Ovary (tissue), 3 donors: ENCODE measurements at regions not wholly inside any gene's neighbourhood (a gene's known extent, or its start where the extent isn't known, plus 50 kb on each side); places are given as distances from the start of the nearest gene placed in this dataset.

Experiments
- EP300 ChIP-seq: sonication (generic); formaldehyde crosslinking; IDR thresholded peaks from one replicate; pipeline ENCODE4 v1.6.1; 2017; ENCODE audit warnings: antibody characterized with exemption
- TF ChIP-seq, protein P1 (sequence below), 3 donors: fragments of 450-650 bp in 2 of 3; fragments of 200-600 bp in 1 of 3; IDR thresholded peaks; one replicate each; pipeline versions ENCODE4 v1.5.1 to v1.8.0; 2016 to 2022; ENCODE audit warnings: antibody characterized with exemption in 3 of 3, mild to moderate bottlenecking in 1 of 3
- donor health status: DM: no; HTN: no; CAD: no.

DNA sequence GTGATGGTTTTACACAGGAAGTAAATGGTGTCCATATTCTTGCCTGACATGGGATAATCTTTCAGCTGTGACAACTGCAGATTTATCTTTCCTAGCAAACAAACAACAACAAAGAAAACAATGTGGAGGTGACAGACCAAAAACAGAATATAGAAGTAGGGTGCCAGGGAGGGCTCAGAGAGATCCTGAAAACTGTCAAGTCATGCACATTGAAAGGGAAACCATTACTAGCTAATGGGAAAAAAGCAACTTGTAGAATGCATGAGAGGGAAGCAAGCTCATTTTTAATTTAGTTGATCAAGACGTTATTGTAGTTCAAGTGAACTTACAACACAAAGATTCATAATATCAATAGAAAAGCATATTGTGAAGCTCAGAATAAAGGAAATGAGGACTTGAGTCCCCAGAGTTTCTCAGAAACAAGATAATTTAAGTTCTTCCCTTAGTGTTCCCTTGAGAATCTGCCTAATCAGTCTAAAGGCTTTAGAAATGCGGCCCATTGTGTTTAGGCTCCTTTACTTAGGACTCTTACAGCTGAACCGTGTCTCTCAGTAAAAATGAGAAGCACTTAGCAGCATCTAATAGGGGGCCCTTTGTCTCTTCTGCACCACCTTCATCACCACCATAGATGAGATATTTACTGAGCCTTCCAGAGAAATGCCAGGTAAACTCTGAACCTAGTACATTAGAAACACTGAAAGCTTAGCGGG is 115.6 kb upstream of the CADPS start:
- TF ChIP-seq, protein P1, sequence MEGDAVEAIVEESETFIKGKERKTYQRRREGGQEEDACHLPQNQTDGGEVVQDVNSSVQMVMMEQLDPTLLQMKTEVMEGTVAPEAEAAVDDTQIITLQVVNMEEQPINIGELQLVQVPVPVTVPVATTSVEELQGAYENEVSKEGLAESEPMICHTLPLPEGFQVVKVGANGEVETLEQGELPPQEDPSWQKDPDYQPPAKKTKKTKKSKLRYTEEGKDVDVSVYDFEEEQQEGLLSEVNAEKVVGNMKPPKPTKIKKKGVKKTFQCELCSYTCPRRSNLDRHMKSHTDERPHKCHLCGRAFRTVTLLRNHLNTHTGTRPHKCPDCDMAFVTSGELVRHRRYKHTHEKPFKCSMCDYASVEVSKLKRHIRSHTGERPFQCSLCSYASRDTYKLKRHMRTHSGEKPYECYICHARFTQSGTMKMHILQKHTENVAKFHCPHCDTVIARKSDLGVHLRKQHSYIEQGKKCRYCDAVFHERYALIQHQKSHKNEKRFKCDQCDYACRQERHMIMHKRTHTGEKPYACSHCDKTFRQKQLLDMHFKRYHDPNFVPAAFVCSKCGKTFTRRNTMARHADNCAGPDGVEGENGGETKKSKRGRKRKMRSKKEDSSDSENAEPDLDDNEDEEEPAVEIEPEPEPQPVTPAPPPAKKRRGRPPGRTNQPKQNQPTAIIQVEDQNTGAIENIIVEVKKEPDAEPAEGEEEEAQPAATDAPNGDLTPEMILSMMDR (IDR thresholded peaks at IDR 0.05): no peak
- TF ChIP-seq EP300: no peak
